ENCODE measurements at regions not wholly inside any gene's neighbourhood (a gene's known extent, or its start where the extent isn't known, plus 50 kb on each side); places are given as distances from the start of the nearest gene placed in this dataset.
"Not testable (repeated sequence)": the region's sequence is repeated elsewhere in the genome, so short reads cannot be mapped to it uniquely, and the experiment has no call there.

DNA sequence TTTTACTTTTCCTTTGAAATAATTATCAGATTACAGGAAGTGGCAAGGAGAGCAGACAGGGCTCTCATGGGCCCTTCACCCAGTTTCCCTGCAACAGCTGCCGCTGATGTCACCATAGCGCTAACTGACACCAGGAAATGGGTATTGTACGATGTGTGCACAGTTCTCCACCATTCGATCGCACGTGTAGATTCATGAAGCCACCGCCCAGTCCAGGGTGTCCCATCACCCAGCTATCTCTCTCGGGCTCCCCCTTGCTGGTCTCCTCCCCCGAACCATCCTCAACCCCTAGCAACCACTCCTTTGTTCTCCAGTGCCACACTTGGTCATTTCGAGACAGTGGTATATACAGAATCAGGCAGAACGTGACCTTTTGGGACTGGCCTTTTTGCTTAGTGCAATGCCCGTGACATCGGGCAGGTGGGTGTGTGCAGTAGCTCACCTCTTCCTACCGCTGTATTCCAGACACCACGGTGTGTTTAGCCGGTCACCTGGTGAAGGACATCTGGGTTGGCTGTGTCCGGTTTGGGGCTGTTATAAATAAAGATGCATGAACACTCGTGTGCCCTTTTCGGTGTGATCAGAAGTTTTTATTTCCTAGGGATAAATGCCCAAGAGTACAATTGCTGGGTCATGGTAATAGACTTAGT lies 118.4 kb downstream of the CRYAA start:
- DNase-seq (peak; percentile 29), ATAC-seq (peak; percentile 65)
- Mint-ChIP-seq H3K9me3 (ENCODE audit: low read depth) (peaks cover 3% of the 10 kb centered on the region), H3K27me3 (no peaks in the 10 kb centered on the region), H3K36me3 (ENCODE audit: low read depth) (no peaks in the 10 kb centered on the region), H3K4me3 (no peak overlapping the region), H3K4me1 (peaks cover 5% of the 10 kb centered on the region), H3K27ac (no peak overlapping the region)
- ChIA-PET CTCF (no interaction called here), POLR2A (no interaction called here)
- intact Hi-C loops (cut with DNase I, micrococcal nuclease), result no loop called here

DNA sequence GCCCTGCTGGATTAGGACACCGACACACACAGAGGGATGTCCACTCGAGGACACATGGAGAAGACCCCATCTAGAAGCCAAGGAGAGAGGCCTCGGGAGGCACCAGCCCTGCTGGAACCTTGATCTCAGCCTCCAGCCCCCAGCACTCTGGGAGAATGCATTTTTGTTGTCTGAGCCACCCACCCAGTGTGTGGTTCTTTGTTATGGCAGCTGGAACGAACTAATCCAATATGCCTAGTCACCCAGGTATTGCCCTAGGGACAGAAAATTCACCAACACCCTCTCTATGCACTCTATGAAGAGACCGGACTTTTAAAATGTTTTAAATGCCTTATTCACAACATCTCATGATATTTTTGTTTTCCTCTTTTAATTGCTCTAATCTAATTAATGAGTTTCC lies 117.4 kb downstream of the CRYAA start:
- Mint-ChIP-seq H3K27ac (no peak overlapping the region), H3K27me3 (no peaks in the 10 kb centered on the region), H3K9me3 (ENCODE audit: low read depth) (peaks cover 3% of the 10 kb centered on the region), H3K4me1 (peaks cover 5% of the 10 kb centered on the region), H3K36me3 (ENCODE audit: low read depth) (no peaks in the 10 kb centered on the region), H3K4me3 (no peak overlapping the region)
- DNase-seq (no peak), ATAC-seq (no peak)
- POLR2A ChIA-PET, result no interaction called here
- intact Hi-C loops (cut with DNase I, micrococcal nuclease), result no loop called here
- CTCF ChIA-PET, result no interaction called here

DNA sequence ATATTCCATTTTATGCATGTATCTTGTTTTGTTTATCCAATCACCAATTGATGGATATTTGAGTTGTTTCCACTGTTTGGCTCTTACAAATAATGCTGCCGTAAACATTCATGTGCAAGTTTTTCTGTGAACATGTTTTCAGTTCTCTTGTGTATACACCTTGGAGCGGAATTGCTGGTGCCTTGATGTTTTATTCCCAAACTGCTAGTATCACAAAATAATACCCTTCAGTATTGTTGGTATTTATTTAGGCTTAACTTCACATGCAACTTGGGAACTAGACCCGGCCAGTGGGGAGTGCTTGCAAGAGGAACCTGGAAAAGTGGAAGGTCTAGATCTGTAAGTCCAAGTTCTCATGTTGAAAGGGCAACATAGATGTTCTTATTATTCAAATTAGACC lies 115.9 kb downstream of the CRYAA start:
- ChIA-PET POLR2A (no interaction called here), CTCF (interaction anchor here (0.5 kb wide), 1 partner anchor 362 kb away, joined by 3 read pairs; no protein-coding TSS in a partner anchor)
- Mint-ChIP-seq H3K9me3 (ENCODE audit: low read depth) (peaks cover 3% of the 10 kb centered on the region), H3K36me3 (ENCODE audit: low read depth) (no peaks in the 10 kb centered on the region), H3K27ac (no peak overlapping the region), H3K4me3 (no peak overlapping the region), H3K27me3 (no peaks in the 10 kb centered on the region), H3K4me1 (peaks cover 5% of the 10 kb centered on the region)
- intact Hi-C loops (cut with DNase I, micrococcal nuclease), result no loop called here
- DNase-seq (no peak), ATAC-seq (no peak)

DNA sequence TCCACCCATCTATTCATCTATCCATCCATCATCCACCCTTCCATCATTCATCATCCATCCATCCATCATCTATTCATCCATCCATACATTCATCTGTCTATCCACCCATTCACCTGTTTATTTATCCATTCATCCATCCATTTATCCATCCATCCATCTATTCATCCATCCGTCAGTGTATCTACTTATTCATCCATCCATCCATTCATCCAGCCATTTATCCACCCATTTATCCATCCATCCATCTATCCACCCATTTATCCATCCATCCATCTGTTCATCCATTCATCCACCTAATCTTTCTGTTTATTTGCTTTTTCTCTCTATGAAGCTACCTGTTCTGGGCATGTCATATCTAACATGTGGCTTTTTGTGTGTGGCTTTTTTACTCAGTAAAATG lies 115.4 kb downstream of the CRYAA start:
- Mint-ChIP-seq H3K27me3 (no peaks in the 10 kb centered on the region), H3K36me3 (ENCODE audit: low read depth) (no peaks in the 10 kb centered on the region), H3K4me3 (no peak overlapping the region), H3K4me1 (peaks cover 5% of the 10 kb centered on the region), H3K27ac (no peak overlapping the region), H3K9me3 (ENCODE audit: low read depth) (peaks cover 1% of the 10 kb centered on the region)
- DNase-seq (no peak), ATAC-seq (no peak)
- ChIA-PET CTCF (interaction anchor here (0.5 kb wide), 1 partner anchor 362 kb away, joined by 3 read pairs; no protein-coding TSS in a partner anchor), POLR2A (no interaction called here)
- intact Hi-C loops (cut with DNase I, micrococcal nuclease), result no loop called here

DNA sequence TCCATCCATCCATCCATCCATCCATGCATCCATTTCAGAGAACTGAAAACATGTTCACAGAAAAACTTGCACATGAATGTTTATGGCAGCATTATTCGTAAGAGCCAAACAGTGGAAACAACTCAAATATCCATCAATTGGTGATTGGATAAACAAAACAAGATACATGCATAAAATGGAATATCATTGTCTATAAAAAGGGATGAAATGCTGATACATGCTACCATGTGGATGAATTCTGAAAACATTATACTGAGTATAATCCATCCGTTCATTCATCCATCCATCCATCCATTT lies 115.1 kb downstream of the CRYAA start:
- intact Hi-C loops (cut with DNase I, micrococcal nuclease); H3K27ac Mint-ChIP-seq; H3K4me3 Mint-ChIP-seq; H3K9me3 Mint-ChIP-seq (ENCODE audit: low read depth); H3K4me1 Mint-ChIP-seq; CTCF ChIA-PET; DNase-seq; H3K27me3 Mint-ChIP-seq; POLR2A ChIA-PET; ATAC-seq; H3K36me3 Mint-ChIP-seq (ENCODE audit: low read depth): not testable (repeated sequence)

DNA sequence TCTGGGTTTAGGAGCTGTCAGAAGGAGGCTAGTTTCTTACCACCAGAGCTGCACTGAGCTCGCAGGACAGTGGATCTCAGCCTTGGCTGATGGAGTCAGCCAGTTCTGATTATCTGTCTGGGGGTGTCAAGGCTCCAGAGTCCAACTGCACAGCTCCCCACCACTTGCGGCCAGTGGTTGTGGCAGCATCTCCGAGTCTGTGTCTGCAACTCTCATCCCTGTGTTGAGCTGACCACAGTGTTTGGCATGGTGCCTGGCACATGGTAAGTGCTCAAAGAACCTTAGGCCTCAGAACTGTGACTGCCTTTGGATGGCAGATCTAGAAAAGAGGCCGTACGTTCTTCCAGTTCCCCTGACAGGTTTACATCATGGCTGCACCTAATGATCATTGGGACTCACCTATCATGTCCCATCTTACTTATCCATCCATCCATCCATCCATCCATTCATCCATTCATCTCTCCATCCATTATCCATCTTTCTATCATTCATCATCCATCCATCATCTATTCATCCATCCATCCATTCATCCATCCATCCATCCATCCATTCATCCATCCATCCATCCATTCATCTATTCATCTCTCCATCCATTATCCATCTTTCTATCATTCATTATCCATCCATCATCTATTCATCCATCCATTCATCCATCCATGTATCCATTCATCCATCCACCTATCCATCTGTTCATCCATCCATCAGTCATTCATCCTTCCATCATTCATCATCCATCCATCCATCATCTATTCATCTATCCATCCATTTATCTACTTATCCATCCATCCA lies 114.5 kb downstream of the CRYAA start:
- intact Hi-C loops (cut with DNase I, micrococcal nuclease), result no loop called here
- no peaks in the 10 kb centered on the region for H3K9me3 Mint-ChIP-seq (ENCODE audit: low read depth)
- no peaks in the 10 kb centered on the region for H3K36me3 Mint-ChIP-seq (ENCODE audit: low read depth)
- ATAC-seq (no peak), DNase-seq (no peak)
- ChIA-PET POLR2A (no interaction called here), CTCF (no interaction called here)
- H3K4me3 Mint-ChIP-seq, result no peak overlapping the region
- H3K27me3 Mint-ChIP-seq, result no peaks in the 10 kb centered on the region
- H3K27ac Mint-ChIP-seq, result no peak overlapping the region
- peaks cover 5% of the 10 kb centered on the region for H3K4me1 Mint-ChIP-seq

DNA sequence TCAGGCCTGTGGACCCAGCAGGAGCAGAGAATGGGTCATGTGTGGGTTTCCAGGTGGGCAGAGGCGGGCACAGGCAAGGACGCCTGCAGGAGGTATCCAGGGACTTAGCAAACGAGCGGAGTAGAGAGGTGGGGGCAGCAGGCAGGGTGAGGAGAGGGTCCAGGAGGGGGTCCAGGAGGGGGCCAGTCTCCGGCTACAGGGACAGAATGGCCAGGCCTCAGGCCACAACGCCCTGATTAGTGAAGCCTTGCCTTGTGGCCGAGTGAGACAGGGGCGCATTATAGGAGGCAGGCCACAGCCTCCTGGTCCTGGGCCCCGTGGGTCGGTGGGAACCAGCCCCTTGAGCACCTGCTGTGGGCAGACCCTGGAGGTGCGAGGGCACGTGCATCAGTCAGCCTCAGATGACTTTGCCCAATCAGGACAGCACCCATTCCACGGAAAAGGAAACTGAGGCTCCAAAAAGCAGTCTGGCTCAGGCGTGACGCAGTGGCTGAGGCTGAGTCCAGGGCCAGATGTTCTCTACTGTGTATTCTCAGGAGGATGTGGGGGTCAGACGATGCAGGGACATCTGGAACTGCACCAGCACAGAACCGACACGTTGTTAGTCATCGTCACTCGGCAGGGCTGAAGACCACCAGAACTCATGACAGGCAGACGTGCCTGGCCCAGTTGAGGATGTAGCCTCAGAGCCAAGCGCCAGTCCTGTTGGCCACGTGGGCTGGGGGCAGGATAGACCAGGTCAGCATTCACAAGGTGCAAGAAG lies 113.7 kb downstream of the CRYAA start:
- no peaks in the 10 kb centered on the region for H3K36me3 Mint-ChIP-seq (ENCODE audit: low read depth)
- intact Hi-C loops (cut with DNase I, micrococcal nuclease), result no loop called here
- POLR2A ChIA-PET, result interaction anchor here (0.6 kb wide), 1 partner anchor 465 kb away, joined by 3 read pairs; no protein-coding TSS in a partner anchor
- H3K27me3 Mint-ChIP-seq, result peaks cover 4% of the 10 kb centered on the region
- CTCF ChIA-PET, result no interaction called here
- H3K9me3 Mint-ChIP-seq (ENCODE audit: low read depth), result no peaks in the 10 kb centered on the region
- H3K27ac Mint-ChIP-seq, result no peak overlapping the region
- H3K4me3 Mint-ChIP-seq, result no peak overlapping the region
- H3K4me1 Mint-ChIP-seq, result peaks cover 5% of the 10 kb centered on the region
- no peak for DNase-seq
- no peak for ATAC-seq

DNA sequence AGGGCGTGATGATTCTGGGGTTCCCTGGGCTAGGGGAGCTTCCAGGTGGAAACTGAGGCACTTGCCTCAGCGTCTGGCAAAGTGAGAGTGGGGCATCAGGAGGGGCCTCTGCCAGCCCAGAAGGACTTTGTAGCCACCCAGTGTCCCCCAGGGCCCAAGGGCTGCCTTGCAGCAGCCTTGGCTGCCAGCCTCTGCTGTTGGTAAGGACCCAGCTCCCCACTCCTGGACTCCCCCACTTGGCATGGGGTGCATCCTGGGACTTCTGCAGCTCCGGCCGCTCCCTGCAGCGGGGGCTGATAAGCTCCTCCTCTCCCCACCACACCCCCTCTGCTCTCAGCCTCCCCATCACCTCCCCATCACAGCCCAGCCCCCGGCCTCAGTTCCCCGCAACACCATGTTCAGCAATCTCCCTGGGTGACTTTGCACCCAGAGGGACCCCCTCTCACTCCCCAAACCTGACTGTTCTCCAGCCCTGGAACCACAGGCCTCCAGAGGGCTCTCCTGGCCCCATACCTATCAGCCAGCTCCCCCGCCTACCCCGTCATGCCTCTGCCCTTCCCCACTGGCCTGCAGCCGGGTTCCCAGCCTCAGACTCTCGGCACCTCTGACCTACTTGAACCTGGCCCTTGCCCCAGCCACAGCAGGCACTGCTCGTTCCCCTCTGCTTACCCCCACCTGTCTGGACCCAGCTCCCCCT lies 113.0 kb downstream of the CRYAA start:
- ChIA-PET POLR2A (interaction anchor here (0.6 kb wide), 1 partner anchor 466 kb away, joined by 3 read pairs; no protein-coding TSS in a partner anchor), CTCF (no interaction called here)
- intact Hi-C loops (cut with DNase I, micrococcal nuclease), result no loop called here
- Mint-ChIP-seq H3K4me1 (no peaks in the 10 kb centered on the region), H3K27ac (no peak overlapping the region), H3K36me3 (ENCODE audit: low read depth) (no peaks in the 10 kb centered on the region), H3K27me3 (peaks cover 4% of the 10 kb centered on the region), H3K9me3 (ENCODE audit: low read depth) (no peaks in the 10 kb centered on the region), H3K4me3 (no peak overlapping the region)
- no peak for DNase-seq
- no peak for ATAC-seq

DNA sequence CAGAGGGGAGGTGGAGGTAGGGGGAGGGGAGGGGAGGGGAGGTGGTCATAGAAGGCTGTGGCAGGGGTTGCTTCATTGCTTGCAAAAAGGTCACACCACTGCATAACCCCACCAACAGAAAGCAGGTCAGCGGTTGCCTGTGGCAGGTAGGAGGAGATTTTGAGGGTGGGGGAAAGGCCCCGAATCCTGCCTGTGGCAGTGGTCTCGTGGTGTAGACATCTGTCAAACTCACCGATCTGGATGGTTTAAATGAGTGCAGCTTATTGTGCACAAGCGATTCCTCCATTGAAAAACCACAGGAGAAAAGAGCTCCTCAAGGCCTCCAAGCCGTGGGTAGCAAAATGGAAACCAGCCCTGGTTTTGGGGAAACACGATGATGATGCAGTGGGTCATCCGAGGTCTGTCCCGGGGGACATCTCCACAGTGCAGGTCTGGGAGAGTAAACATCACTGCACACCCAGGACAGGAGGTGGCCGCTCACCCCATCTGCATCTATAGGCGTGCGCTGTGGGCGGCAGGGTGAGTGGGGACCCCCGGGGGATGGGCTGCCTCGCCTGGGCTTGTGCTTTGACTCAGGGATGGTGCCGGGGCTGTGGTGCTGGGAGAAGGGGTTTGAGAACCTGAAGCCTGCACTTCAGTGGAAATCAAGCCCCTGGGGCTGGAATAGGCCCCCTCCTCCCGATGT lies 112.3 kb downstream of the CRYAA start:
- ChIA-PET CTCF (interaction anchor here (0.6 kb wide), 1 partner anchor 1857 kb away, joined by 3 read pairs; no protein-coding TSS in a partner anchor), POLR2A (no interaction called here)
- DNase-seq (no peak), ATAC-seq (no peak)
- Mint-ChIP-seq H3K27ac (no peak overlapping the region), H3K9me3 (ENCODE audit: low read depth) (no peaks in the 10 kb centered on the region), H3K27me3 (peaks cover 7% of the 10 kb centered on the region), H3K4me3 (no peak overlapping the region), H3K36me3 (ENCODE audit: low read depth) (no peaks in the 10 kb centered on the region), H3K4me1 (no peaks in the 10 kb centered on the region)
- intact Hi-C loops (cut with DNase I, micrococcal nuclease), result no loop called here

DNA sequence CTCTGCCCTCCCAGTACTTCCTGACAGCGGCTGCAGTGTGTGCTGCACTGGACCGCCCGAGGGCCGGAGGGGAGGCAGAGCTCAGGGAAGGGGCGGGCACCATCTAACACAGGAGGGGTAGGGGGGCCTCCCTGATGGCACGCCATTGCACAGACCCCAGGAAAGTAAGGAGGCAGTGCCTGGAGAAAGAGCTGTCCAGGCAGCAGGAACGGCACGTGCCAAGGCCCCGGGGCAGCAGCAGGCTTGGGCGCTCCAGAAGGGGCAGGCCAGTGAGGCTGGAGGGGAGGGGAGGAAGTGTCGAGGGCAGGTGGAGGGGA lies 110.7 kb downstream of the CRYAA start:
- no peaks in the 10 kb centered on the region for H3K4me1 Mint-ChIP-seq
- ChIA-PET POLR2A (no interaction called here), CTCF (no interaction called here)
- H3K9me3 Mint-ChIP-seq (ENCODE audit: low read depth), result no peaks in the 10 kb centered on the region
- H3K36me3 Mint-ChIP-seq (ENCODE audit: low read depth), result no peaks in the 10 kb centered on the region
- ATAC-seq (no peak), DNase-seq (no peak)
- peaks cover 10% of the 10 kb centered on the region for H3K27me3 Mint-ChIP-seq
- no peak overlapping the region for H3K27ac Mint-ChIP-seq
- intact Hi-C loops (cut with DNase I, micrococcal nuclease), result no loop called here
- no peak overlapping the region for H3K4me3 Mint-ChIP-seq

DNA sequence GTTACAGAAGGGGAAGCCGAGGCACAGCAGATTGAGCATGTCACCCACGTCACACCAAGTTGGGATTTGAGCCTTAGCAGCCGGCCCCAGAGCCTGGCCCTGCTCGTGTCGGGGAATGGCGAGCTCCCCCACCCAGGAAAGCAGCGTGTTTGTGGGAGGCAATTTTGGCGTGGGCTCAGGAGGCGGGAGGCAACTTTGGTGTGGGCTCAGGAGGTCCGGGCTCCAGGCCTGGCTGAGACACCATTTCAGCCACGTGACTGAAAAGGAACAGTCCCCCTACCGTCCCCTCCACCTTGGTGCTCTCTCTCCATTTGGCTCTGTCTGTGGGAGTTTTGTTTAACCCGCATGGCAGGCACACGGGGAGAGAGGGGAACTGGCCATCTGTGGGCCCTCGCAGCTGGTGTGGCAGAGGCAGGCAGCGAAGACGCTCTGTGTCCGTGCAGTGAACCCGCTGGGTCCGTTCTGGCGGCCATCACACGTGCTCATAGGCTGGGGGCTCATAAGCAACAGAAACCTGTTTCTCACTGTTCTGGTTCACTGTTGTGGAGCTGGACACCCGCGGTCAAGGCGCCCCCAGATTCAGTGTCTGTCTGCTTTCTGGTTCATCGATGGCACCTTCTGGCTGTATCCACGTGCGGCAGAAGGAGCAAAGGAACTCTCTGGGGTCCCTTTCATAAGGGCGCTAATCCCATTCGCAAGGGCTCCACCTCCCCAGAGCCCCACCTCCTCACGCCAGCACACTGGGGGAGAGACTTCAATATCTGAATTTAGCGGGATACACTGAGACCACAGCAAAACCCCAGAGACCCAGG lies 110.2 kb downstream of the CRYAA start:
- ChIA-PET CTCF (interaction anchor here (1.6 kb wide), 1 partner anchor 11 kb away, joined by 4 read pairs; no protein-coding TSS in a partner anchor), POLR2A (no interaction called here)
- DNase-seq (no peak), ATAC-seq (no peak)
- no peak overlapping the region for H3K4me3 Mint-ChIP-seq
- no peaks in the 10 kb centered on the region for H3K4me1 Mint-ChIP-seq
- peaks cover 10% of the 10 kb centered on the region for H3K27me3 Mint-ChIP-seq
- H3K27ac Mint-ChIP-seq, result no peak overlapping the region
- no peaks in the 10 kb centered on the region for H3K36me3 Mint-ChIP-seq (ENCODE audit: low read depth)
- intact Hi-C loops (cut with DNase I, micrococcal nuclease), result no loop called here
- no peaks in the 10 kb centered on the region for H3K9me3 Mint-ChIP-seq (ENCODE audit: low read depth)
